OCI-M2 (cell line): ENCODE measurements at regions not wholly inside any gene's neighbourhood (a gene's known extent, or its start where the extent isn't known, plus 50 kb on each side); places are given as distances from the start of the nearest gene placed in this dataset.
"Not testable (repeated sequence)": the region's sequence is repeated elsewhere in the genome, so short reads cannot be mapped to it uniquely, and the experiment has no call there.

Source experiments
- DNase-seq: peaks from one replicate; lab custom pipeline; 2025; ENCODE audit not compliant: unreplicated experiment; lab: John Stamatoyannopoulos, UW

DNA sequence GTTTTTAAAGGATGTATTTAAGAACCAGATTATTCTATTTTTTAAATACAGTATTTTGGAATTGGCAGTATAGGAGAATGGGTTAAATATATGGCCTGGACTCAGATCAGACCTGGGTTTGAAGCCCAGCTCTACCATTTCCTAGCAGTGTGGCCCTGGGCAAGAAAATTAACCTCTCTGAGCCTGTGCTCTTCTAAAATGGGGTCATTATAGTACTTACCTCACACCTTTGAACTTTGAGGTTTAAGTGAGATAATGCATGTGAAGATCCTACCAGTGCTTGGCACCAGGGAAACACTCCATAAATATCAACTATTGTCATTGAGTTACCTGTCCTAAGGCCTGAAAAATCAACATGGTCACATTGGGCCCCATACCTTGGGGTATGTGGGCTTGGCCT is 93.4 kb upstream of the WSB1 start:
- no peak for DNase-seq

DNA sequence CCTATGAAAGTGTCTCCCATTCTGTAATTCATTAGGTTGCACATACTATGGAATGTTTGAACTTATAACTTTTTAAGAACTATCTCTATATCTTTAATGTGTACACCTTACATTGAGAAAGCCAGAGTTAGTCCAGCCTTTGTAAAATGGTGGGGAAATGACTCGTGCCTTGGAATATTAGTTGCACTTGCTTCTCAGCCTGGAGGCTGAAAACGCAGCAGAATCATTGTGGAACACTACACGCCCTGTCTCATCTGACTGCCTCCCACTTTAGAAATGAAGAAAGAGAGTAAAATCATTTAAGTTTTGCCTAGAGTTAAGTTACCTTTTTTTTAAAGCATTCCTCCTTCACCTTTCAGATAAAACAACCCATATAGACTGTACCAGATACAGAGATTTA is 90.7 kb upstream of the WSB1 start:
- no peak for DNase-seq

DNA sequence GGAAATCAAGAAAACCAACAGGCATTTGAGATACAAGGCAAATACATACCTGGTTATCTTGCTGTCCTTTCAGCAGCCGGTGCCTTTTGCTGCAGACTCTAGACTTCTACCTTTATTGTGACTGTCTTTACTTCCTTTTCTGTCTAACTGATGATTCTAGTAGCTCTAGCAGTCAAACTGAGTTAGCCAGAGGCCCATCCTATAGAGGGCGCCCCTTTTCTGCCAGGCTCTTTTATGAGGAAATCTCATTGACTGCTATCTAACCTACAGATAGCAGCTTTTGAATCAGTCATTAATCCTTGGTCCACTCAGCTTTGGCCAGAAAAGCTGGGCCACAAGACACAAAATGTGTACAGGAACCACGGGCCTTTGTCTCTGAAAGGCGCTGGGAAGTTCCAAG is 87.5 kb upstream of the WSB1 start:
- DNase-seq: no peak

DNA sequence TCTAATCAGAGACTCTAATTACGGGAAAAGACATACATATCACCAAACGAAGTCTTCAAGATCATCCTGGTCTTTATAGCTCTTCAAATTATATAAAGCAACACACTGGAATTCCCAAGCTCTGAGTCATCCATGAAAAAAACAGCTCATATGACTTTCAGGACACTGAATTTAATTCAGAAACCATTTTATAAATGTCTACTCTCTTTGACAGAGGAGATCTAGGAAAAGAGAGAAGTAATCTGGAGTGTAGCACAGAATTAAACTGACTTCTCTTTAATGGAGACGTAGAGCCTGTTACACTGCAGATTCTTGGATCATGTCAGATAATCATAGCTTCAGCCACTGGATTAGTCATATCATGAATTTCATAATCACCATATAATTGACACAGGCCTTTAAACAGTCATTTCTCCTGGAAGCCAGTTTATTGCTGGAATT is 86.8 kb upstream of the WSB1 start:
- no peak for DNase-seq

DNA sequence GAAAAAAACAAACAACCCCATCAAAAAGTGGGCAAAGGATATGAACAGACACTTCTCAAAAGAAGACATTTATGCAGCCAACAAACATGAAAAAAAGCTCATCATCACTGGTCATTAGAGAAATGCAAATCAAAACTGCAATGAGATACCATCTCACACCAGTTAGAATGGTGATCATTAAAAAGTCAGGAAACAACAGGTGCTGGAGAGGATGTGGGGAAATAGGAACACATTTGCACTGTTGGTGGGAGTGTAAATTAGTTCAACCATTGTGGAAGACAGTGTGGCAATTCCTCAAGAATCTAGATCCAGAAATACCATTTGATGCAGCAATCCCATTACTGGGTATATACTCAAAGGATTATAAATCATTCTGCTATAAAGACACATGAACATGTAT is 85.5 kb upstream of the WSB1 start:
- not testable (repeated sequence) for DNase-seq

DNA sequence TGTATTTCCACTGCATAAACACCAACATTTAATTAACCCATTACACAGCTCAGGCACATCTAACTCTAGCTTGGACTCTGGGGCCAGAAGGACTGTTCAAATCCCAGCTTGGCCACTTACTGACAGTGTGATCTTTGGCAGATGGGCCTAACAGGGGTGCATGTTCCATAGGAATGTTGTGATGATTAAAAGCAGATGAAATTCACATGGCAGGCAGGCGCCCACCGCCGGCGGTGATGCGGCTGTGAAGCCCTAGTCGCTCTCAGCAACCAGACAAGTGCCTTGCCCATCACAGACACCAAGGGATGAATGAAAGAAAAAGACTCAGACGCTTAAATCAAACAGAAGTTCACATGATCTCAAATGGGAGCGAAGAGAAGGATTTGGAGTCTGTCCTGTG is 84.6 kb upstream of the WSB1 start:
- DNase-seq: no peak

DNA sequence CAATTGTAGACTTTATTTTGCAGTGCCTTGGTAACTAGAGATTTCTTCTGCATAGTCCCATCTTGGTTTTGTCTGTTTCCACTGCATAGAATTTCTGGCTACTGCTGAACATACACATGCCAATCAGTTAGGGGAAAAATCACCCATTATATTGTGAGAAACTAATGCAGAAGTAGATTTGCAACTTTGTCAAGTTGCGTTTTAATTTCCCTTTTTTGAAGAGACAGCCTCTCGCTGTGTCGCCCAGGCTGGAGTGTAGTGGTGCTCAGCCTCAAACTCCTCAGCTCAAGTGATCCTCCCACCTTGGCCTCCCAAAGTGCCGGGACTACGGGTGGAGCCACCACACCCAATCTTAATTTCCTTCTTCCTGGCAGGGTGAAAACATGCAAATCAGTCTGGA is 83.1 kb upstream of the WSB1 start:
- not testable (repeated sequence) for DNase-seq

DNA sequence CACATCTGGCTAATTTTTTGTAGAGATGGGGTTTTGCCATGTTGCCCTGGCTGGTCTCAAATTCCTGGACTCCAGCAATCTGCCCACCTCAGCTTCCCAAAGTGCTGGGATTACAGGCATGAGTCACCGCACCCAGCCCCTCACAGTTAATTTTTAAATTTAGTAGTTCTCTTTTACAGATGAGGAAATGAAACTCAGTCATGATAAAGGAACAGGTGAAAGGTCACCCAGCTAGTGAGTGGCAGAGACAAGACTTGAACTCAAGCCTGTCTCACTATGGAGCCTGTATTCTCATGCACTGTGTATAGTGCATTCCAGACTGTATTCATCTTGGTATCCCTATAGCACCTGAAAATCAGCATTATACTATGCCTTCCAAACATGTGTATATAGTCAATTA is 77.1 kb upstream of the WSB1 start:
- DNase-seq: no peak

DNA sequence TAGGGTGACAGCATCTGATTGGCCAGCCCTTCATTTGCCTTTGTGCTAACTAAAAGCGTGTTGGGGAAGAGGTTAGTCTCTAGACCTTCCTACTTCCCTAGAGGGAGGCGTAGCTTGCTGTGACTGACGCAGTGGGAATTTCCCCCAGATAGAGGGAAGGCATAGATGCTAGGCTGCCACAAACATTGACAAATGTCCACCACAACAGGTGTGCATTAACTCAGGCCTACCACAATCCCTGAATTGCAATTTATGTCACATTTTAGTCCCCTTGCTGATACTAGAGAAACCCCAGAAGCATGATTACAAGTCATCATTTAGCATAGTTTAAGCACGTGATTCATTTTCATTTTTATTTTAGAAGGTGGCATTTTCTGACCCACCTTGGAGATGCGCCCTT is 76.3 kb upstream of the WSB1 start:
- no peak for DNase-seq

DNA sequence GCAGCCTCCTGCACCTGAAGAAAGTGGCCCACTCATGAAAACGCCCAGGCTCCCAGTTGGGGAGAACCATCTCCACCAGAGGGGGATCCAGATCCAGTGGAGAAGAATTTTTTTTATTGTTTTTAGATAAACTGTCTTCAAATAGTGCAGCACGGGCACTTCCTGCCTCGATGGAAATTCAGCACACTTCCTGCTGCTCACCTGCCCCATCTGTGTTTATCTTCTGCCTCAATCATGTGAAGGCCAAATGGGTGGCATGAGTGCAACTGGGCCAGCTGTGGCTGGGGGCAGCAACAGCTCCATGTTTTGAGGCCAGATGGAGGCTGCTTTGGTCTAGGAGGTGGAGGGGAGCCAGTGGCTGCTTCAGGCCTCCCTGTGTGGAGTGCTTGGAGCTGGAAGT is 75.9 kb upstream of the WSB1 start:
- DNase-seq: no peak

DNA sequence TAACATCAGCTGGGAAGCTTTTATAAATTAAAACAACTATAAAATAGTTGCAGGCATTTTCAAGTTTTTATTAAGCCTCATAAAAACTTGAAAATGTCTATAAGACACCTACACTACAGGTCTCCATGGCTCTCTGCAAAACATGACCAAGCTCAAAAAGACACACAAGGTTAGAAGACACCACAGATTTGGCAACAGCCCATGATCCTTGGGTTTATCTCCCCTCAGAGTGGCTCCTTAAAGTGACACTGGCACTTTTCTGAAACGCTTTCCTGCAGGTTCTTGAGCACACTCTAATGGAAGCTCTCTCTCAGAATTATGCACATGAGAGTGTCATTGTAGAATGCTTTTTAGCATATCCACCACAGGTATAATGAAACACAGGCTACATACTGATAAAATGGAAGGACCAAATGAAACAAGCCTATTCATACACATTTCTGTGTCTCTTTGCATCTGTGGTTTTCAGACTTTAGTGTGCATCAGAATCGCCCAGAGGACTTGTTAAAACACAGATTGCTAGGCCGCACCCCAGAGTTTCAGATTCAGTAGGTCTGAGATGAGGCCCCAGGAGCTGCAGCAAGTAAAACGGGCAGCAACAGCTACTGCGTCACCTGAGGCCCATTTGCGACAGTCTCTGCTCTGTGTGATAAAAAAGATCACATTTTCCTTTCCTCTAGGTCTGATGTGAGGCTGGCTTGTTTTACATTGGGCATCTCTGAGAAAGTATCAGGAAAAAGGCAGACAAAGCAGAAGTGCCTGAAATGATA is 75.0 kb upstream of the WSB1 start:
- no peak for DNase-seq

DNA sequence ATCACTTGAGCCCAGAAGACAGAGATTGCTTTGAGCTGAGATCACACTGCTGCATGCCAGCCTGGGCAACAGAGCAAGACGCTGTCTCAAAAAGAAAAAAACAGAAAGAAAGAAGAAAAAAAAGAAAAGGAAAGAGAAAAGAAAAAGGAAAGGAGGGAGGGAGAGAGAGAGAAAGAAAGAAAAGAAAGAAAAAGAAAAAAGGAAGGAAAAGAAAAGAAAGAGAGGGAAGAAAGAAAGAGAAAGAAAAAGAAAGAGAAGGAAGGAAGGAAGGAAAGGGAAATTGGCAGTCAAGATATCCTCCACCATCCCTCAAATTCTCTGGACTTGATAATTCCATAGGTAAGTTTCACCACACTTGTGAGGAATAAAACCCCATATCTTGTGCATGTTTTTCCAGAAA is 71.4 kb upstream of the WSB1 start:
- no peak for DNase-seq

DNA sequence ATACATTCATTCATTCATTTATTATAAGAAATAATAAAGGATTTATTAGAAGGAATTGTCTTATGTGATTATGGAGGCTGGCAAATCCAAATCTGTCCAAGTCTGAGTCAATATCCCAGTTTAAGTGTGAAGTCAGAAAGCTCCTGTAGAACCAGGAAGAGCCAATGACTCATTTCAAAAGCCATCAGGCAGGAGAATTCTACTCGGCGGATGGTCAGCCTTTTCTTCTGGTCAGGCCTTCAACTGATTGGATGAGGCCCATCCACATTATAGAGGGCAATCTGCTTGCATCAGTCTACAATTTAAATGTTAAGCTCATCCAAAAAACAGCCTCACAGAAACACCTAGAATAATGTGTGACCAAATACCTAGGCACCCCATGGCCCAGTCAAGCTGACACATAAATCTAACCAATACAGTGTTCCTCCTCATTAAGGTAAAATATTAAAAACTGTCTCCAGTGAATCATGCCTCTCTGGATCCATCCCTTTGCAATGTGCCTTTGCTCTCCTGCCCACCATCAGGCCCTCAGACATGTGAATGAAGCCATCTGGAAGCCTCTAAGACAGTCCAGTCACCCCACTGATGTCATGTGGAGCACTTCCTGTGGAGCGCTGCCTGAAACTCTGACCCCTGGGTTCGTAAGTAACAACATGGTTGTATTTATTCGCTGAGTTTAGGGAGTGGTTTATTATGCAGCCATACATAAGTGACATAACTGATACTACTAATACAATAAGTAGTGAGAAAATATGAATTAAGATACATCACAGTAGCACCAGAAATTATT is 69.2 kb upstream of the WSB1 start:
- DNase-seq: no peak

DNA sequence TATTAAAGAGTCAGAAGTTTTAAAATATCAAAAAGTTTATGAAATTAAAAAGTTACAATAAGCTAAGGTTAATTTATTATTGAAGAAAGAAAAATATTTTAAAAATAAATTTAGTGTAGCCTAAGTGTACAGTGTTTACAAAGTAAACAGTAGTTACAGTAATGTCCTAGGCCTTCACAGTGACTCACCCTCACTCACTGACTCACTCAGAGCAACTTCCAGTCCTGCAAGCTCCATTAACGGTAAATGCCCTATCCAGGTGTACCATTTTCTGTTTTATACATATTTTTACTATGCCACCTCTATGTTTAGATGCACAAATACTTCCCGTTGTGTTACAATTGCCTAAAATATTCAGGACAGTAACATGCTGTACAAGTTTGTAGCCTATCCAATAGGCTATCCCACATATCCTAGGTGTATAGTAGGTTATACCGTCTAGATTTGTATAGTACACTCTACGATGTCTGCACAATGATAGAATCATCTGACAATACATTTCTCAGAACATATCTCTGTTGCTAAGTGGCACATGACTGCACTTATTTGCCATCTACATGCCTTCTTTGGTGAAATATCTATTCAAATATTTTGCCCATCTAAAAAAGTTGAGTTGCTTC is 67.2 kb upstream of the WSB1 start:
- no peak for DNase-seq

DNA sequence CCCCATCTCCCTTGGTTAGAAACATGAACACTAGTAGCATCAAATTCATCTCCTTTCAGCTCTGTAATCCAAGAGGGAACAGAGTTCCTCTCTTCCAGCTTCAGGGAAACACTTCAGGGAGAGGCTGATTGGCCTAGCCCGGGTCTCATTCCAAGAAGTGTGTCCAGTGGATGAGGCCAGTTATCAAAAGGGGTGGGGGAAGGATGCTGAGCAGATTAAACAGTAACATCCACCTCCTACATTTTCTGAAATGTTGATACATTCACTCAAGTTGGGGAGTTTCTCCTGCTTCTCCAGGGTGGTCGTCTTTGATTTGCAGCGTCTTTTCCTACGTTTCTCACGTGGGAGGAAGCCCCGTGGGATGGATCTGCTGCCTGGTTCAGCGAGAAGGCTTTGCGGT is 62.9 kb upstream of the WSB1 start:
- DNase-seq: no peak

DNA sequence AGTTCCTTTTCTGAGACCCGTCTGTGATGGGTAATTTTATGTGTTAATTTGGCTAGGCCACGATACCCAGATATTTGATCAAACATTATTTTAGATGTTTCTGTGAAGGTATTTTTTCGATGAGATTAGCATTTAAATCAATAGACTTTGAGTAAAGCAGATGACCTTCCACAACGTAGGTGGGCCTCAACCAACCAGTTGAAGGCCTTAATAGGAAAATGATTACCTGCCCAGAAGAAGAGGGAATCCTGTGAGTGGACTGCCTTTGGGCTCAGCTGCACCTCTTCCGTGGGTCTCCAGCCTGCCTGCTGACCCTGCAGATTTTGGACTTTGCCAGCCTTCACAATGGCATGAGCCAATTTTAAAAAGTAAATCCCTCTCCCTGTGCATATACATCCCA is 61.6 kb upstream of the WSB1 start:
- DNase-seq: no peak

DNA sequence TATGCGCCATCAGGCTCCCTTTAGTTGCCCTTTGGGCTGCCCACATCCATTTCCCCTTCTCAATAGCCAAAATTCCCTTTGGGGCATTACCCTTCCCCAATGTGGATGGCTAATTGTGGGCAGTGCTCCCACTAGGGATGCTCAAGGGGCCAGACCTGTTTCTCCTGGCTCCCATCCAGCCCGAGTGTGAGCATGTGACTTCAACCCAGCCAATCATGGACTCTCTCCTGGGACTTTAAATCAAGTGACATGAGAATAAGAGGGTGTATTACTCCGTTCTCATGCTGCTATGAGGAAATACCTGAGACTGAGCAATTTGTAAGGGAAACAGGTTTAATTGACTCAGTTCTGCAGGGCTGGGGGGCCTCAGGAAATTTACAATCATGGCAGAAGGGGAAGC is 60.9 kb upstream of the WSB1 start:
- DNase-seq: no peak

DNA sequence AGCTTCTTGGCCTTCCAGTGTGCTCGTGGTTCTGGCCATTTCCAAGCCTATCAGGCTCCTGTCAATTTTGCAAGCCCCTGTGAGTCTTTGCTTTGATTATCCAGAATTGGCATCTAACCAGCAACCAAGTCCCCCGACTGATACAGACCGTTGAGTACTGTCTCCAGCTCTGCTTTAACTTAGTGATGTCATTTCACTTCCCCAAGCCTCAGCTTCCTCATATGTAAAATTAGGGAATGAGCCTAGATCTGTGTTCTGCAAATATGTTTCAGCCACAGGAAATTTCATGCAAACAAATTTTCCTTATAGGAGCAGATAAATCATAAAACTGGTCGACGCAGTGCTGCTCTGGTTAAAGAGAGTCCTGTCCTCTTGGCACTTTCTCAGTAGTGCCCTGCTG is 60.1 kb upstream of the WSB1 start:
- DNase-seq: no peak

DNA sequence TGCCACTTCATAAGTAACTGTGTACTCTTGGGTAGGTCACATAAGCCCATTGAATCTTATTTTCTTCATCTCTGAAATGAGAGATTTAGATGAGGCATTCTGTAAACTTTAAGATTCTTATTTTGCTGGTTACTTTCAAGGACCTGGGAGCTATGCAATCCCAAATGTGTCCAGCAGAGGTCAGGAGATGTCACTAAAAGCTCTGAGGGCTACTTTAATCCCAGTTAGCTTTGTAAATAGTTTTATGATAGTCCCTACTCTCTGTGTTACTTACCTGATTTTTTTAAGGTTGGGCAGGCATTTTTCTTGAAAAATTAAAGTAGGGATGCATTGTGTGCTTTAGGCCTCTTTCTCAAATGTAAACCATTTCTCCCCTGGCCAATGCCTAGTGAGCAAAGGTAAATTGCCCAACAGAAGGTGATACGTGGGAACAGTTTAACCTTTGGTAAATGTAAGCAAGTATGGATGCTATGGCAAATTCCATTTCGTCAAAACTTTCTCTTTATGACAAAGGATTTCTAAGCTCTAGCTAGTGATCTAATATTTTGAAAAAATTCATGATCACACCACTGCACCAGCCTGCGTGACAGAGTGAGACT is 57.1 kb upstream of the WSB1 start:
- peak; percentile 69 for DNase-seq

DNA sequence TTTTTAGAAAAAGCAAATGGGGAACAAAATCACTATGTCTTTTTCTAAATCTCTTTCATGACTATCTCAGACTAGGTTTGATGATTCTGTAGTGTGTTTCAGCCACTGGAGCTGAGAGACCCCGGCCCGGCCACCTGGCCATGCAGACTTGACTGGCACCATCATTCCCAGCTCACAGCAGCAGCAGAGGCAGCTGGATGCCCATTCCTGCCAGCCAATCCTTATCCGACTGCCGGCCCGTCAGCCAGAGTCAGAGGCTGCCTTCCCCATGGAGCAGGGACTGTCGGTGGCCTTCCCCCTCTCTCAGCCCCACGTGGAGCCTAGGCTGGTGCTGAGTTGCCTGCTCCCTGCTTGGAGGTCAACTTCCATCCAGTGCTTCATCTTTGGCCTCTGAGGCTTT is 56.0 kb upstream of the WSB1 start:
- no peak for DNase-seq

DNA sequence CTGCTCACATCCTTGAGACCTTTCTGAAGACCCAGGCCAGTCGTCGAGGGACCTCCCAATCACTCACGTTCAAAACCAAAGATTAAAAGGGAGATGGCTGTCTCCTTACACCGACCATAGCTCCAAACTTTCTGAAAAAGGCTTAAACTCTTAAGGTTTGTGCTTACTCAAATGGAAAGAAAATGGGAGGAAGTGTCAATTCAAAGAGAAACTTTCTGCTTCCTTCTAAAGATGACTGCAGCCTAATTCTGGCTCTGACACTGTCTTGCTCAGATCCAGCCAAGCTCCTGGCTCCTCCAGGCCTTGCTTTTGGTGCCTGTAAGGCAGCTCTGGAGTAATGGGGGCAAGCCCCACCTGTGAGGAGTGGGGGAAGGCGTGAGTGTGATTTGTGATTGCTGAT is 54.9 kb upstream of the WSB1 start:
- no peak for DNase-seq

DNA sequence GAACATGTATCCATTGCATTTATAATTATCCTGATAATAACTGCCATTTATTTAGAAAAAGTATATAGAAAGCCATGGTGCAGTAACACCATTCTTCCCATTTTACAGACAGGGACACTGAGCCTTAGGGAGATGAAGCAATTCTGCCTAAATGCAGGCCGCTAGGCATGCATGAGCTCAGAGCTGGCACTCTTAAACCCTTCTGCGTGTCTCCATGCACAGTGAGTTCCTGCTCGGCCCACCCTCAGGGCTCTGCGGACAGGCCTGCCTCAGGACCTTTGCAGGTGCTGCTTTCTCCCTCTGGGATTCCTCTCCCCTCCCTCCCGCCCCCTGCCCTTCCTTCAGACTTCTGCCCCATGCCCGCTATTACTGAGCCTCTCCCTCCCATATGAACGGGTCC is 54.3 kb upstream of the WSB1 start:
- no peak for DNase-seq
